Middle frontal gyrus (tissue), 1 donor: ENCODE measurements at regions not wholly inside any gene's neighbourhood (a gene's known extent, or its start where the extent isn't known, plus 50 kb on each side); places are given as distances from the start of the nearest gene placed in this dataset.

Experiments
- DNase-seq: peaks from one replicate; pipeline ENCODE4 v3.0.0-alpha.2; 2015; ENCODE audit warnings: low spot score; ENCODE audit errors: extremely low spot score

DNA sequence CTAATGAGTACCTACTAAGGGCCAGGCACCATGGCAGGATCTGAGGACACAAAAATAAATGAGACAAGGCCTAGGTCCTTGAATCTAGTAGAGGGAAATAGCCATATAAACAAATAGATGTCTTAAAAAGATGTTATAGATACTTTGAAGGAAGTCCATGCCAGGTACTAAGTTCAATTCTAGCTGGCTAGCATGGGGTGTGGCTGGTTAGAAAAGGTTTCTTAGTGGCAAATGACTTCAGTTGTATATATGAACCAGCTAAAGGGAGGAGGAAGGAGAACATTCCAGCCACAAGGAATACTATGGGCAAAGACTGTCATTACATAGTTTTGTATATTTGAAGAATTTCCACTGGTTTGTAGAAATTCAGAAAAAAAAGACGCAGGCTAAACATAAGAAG is 133.6 kb upstream of the BMP4 start:
- DNase-seq = no peak

GRCh38 chr14:54094765-54095164 is 138.1 kb upstream of the BMP4 start:
- DNase-seq = no peak

DNA sequence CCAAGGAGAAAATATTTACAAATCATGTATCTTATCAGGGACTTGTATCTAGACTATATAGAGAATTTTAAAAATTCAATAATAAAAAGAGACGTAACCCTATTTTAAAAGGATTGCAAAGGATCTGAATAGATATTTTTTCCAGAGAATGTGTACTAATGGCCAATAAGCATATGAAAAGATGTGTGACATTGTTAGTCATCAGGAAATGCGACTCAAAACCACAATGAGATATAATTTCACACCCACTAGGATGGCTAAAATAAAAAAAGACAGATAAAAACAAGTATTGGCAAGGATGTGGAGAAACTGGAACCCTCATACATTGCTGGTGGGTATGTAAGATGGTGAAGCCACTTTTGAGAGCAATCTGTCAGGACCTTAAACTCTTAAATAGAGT is 141.9 kb upstream of the BMP4 start:
- no peak for DNase-seq

DNA sequence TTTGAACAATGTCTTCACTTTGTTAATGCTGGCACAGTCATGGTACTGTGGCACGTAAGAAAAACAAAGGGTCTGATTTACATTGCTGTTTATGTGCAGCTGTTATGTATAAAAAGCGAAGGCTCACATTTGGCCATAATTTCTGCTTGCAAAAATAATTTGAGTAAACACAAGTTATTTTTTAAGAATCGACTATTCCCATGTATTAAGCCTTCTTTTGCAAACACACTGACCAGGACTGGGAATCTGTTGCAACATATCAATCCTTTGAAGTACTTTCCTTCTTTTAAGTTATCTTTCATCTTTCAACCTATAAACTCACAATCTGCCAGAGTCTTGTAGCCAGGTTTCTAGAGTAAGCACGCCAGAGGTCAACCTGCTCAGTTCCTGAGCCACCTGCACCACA is 145.4 kb upstream of the BMP4 start:
- DNase-seq = no peak

- no peak for DNase-seq
Observed at GRCh38 chr14:54102530-54102929, 145.9 kb upstream of the BMP4 start.

DNA sequence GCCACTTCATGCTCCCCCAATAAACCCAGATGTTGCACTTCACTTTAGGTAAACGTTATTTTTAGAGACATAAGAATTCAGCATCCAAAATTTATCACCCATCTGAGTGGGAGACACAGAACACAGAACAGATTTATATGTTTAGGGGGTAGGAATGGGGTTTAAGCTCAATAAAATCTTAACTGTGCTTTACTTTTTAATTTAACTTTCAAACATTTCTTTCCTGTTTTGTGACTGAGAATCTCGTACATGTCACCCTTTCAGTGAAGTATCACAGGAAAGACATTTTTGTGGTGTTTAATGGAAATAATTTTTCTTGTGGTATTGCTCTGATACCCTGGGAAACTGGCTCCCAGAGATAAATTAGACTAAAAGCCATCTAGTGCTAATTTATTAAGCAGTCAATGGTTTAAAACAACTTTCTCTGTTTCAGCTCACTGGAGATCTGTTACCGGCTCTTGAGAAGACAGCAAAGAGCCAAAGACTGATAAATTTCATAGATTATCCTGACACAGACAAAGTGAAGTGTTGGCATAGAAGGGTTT is 148.0 kb upstream of the BMP4 start:
- no peak for DNase-seq

GRCh38 chr14:54105406-54105805 is 148.8 kb upstream of the BMP4 start:
- DNase-seq = no peak

DNA sequence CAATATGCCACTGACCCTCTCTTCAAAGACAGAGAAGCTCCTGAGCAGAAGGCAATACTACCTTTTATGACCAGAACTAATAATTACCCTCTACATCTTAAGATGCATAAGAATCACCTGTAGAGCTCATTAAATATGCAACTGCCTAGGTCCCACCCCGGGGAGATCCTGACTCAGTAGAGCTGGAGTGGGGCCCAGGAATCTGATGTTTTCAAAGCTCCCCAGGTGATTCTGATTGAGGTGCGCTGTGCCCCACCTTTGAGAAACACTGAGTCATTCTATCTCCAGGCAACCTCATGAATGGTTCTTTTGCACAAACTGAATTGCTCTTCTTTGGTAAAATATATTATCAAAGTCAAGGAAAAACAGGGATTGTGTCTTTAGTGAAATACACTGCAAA is 149.3 kb upstream of the BMP4 start:
- no peak for DNase-seq

GRCh38 chr14:54106661-54107377 is 150.2 kb upstream of the BMP4 start:
- DNase-seq = no peak

GRCh38 chr14:54108481-54109471 is 152.2 kb upstream of the BMP4 start:
- no peak for DNase-seq

GRCh38 chr14:54109521-54110120 is 153.0 kb upstream of the BMP4 start:
- no peak for DNase-seq

DNA sequence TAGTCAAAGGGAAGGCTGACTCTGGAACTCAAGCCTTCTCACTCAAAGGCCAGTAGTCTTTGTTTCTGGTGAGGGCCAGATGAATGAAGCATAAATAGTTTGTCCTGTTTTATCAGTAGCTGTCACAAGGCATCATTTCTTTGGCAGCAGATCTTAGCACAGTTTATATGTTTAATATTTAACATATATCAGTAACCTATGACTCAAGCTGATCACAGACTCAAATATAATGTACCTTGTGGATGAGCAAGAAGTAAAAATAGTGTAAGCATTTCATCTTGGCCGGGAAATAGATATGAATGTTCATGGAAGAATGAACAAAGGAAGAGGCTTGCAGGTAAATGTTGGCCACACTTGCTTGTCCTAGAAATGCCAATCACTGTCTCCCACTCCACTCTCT is 158.3 kb upstream of the BMP4 start:
- DNase-seq = no peak

DNA sequence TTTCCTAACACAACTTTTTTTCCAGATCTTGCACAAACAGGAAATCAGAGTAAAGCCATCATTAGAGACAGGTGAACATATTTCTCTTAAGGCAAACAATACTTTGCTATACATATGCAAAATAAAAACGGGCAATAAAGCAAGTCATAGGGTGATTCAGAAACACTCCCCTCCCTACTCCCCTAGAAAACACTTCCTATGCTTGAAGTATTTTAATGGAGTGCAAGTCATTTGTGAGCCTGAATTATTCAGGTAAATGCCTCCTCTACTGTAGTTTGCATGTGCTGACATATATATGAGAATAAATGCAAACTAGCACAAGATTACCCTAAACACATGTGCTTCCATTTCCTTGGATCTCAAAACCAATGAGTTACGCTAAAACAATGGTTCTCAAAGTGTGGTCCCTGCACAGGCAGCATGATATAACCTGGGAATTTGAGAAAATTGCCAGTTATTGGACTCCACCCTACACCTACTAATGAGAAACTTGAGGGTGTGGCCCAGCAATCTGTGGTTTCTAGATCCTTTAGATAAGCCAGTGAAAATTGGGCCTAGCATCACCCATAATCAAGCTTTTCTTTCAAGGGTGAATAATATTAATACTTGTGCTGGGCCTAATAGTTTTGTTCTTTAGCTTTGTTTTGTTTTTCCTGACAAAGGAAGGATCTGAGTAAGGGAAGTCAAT is 159.7 kb upstream of the BMP4 start:
- no peak for DNase-seq

- no peak for DNase-seq
Observed at GRCh38 chr14:54116972-54117371, 160.3 kb upstream of the BMP4 start.

GRCh38 chr14:54117396-54117795 is 160.8 kb upstream of the BMP4 start:
- DNase-seq = no peak

DNA sequence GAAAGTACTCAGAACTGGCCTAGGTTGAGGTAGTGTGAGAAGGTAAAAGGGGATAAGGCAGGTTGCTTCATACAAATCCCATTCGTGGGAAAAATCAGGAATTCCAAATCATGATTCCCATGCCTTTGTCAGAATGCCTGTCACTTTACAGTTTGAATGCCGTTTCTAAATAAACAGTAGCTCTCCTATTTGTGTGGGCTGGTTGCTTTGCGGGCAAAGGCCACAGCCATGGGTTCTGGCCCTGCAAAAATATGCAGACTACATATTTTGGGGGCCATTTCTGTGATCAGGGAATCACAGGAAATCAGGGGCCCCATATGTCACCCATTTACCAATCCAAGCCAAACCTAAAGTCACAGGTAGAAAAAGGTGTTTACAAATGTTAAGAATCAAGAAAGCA is 161.3 kb upstream of the BMP4 start:
- no peak for DNase-seq

GRCh38 chr14:54120260-54120659 is 163.6 kb upstream of the BMP4 start:
- no peak for DNase-seq

DNA sequence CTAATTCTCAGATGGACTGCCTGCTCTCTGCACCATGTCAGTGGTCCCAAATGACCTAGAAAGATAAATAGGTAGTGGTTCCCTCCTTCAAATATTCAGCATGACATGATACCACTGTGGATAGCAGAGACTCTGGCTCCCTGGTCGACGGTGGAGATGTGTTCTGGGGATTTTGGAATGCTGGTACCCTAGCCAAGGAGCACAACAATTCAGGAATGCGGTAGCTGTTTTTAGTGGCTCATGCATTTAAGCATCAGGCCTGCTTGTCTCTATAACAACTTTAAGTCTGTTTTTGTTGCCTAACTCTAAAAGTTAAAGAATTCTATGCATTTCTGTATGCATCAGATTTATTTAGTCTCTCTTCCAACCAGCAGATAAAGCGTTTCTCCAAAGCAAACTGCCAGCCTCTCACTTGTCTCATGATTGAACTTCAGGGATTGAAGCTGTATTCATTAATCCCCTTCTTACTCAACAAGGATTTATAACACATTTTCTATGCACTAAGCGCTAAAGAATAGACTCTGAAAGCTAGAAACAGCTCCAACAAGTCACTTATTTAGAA is 164.9 kb upstream of the BMP4 start:
- DNase-seq = no peak

- no peak for DNase-seq
Observed at GRCh38 chr14:54123841-54124240, 167.2 kb upstream of the BMP4 start.

GRCh38 chr14:54125109-54125508 is 168.5 kb upstream of the BMP4 start:
- DNase-seq = no peak

GRCh38 chr14:54126947-54127346 is 170.3 kb upstream of the BMP4 start:
- no peak for DNase-seq
